SK-N-SH treated with all-trans-retinoic acid at 6 μM for 48 hours (cell line): ENCODE measurements at regions not wholly inside any gene's neighbourhood (a gene's known extent, or its start where the extent isn't known, plus 50 kb on each side); places are given as distances from the start of the nearest gene placed in this dataset.

Source experiments
- ATAC-seq: fragments of 200-7000 bp; cut with Tn5 transposase; 3 replicates; pipeline ENCODE4 v1.9.1; 2020; ENCODE audit warnings: mild to moderate bottlenecking, moderate library complexity
- ARNTL ChIP-seq: fragments of 450-650 bp; formaldehyde crosslinking; IDR thresholded peaks from 2 replicates; pipeline ENCODE4 v1.5.0; 2020; ENCODE audit warnings: low read depth, mild to moderate bottlenecking, moderate library complexity, borderline replicate concordance
- BACH2 ChIP-seq: fragments of 250-450 bp; sonication (Bioruptor Pico); IDR thresholded peaks from 2 replicates; pipeline ENCODE4 v1.9.0; 2021; ENCODE audit warnings: mild to moderate bottlenecking, borderline replicate concordance
- CSDC2 ChIP-seq: fragments of 250-450 bp; sonication (Bioruptor Pico); IDR thresholded peaks from 2 replicates; pipeline ENCODE4 v1.5.0; 2020; ENCODE audit warnings: mild to moderate bottlenecking, moderate library complexity
- GLIS3 ChIP-seq: fragments of 250-450 bp; sonication (Bioruptor Pico); IDR thresholded peaks from 2 replicates; pipeline ENCODE4 v1.5.0; 2020; ENCODE audit warnings: mild to moderate bottlenecking, moderate library complexity
- ISL1 ChIP-seq: fragments of 250-450 bp; sonication (Bioruptor Pico); IDR thresholded peaks from 2 replicates; pipeline ENCODE4 v2.1.2; 2022; ENCODE audit warnings: mild to moderate bottlenecking, moderate library complexity
- OSR1 ChIP-seq: fragments of 250-450 bp; sonication (Bioruptor Pico); IDR thresholded peaks from 2 replicates; pipeline ENCODE4 v1.8.0; 2022; ENCODE audit warnings: moderate library complexity, mild to moderate bottlenecking, inconsistent platforms
- PPARA ChIP-seq: fragments of 250-450 bp; sonication (Bioruptor Pico); IDR thresholded peaks from 2 replicates; pipeline ENCODE4 v1.5.0; 2020; ENCODE audit warnings: mild to moderate bottlenecking, borderline replicate concordance
- RARB ChIP-seq: fragments of 250-450 bp; sonication (Bioruptor Pico); IDR thresholded peaks from 2 replicates; pipeline ENCODE4 v1.8.0; 2021; ENCODE audit warnings: mild to moderate bottlenecking, moderate library complexity
- SNAI2 ChIP-seq: fragments of 250-450 bp; sonication (Bioruptor Pico); IDR thresholded peaks from 2 replicates; pipeline ENCODE4 v1.5.0; 2020; ENCODE audit warnings: mild to moderate bottlenecking, moderate library complexity
- TCF4 ChIP-seq: fragments of 250-450 bp; sonication (Bioruptor Pico); IDR thresholded peaks from 2 replicates; pipeline ENCODE4 v1.8.0; 2021; ENCODE audit warnings: mild to moderate bottlenecking, moderate library complexity, borderline replicate concordance
- TOX ChIP-seq: fragments of 250-450 bp; sonication (Bioruptor Pico); IDR thresholded peaks from 2 replicates; pipeline ENCODE4 v1.8.0; 2021; ENCODE audit warnings: mild to moderate bottlenecking, moderate library complexity, borderline replicate concordance
- ZC3H10 ChIP-seq: fragments of 250-450 bp; sonication (Bioruptor Pico); IDR thresholded peaks from 2 replicates; pipeline ENCODE4 v1.5.1; 2021; ENCODE audit warnings: mild to moderate bottlenecking, moderate library complexity
- ZFP3 ChIP-seq: fragments of 250-450 bp; sonication (Bioruptor Pico); IDR thresholded peaks from 2 replicates; pipeline ENCODE4 v1.5.0; 2020; ENCODE audit warnings: mild to moderate bottlenecking, moderate library complexity
- ZFP30 ChIP-seq: fragments of 450-650 bp; formaldehyde crosslinking; IDR thresholded peaks from 2 replicates; pipeline ENCODE4 v1.5.0; 2022; ENCODE audit warnings: mild to moderate bottlenecking, moderate library complexity
- ZNF565 ChIP-seq: fragments of 450-650 bp; formaldehyde crosslinking; conservative IDR thresholded peaks from 2 replicates; pipeline ENCODE4 v1.5.0; 2020; ENCODE audit warnings: low read depth, mild to moderate bottlenecking, moderate library complexity
- ZNF70 ChIP-seq: fragments of 450-650 bp; formaldehyde crosslinking; IDR thresholded peaks from 2 replicates; pipeline ENCODE4 v1.5.0; 2020; ENCODE audit warnings: mild to moderate bottlenecking, moderate library complexity
- ZNF8 ChIP-seq: fragments of 450-650 bp; formaldehyde crosslinking; IDR thresholded peaks from 2 replicates; pipeline ENCODE4 v1.5.0; 2020; ENCODE audit warnings: mild to moderate bottlenecking, moderate library complexity
- TF ChIP-seq, protein P1 (sequence below): fragments of 250-450 bp; sonication (Bioruptor Pico); IDR thresholded peaks from 2 replicates; pipeline ENCODE4 v1.8.0; 2020; ENCODE audit warnings: mild to moderate bottlenecking, moderate library complexity, borderline replicate concordance
- TF ChIP-seq, protein P2 (sequence below): fragments of 250-450 bp; sonication (Bioruptor Pico); IDR thresholded peaks from 2 replicates; pipeline ENCODE4 v1.5.0; 2020; ENCODE audit warnings: mild to moderate bottlenecking, moderate library complexity
- TF ChIP-seq, protein P3 (sequence below): fragments of 250-450 bp; sonication (Bioruptor Pico); IDR thresholded peaks from 2 replicates; pipeline ENCODE4 v1.5.1; 2021; ENCODE audit warnings: mild to moderate bottlenecking, moderate library complexity
- TF ChIP-seq, protein P4 (sequence below): fragments of 250-450 bp; sonication (Bioruptor Pico); IDR thresholded peaks from 2 replicates; pipeline ENCODE4 v1.5.1; 2020; ENCODE audit warnings: low read depth, mild to moderate bottlenecking, moderate library complexity
- TF ChIP-seq, protein P5 (sequence below): fragments of 250-450 bp; sonication (Bioruptor Pico); IDR thresholded peaks from 2 replicates; pipeline ENCODE4 v1.8.0; 2021; ENCODE audit warnings: low read depth, mild to moderate bottlenecking, moderate library complexity, borderline replicate concordance

DNA sequence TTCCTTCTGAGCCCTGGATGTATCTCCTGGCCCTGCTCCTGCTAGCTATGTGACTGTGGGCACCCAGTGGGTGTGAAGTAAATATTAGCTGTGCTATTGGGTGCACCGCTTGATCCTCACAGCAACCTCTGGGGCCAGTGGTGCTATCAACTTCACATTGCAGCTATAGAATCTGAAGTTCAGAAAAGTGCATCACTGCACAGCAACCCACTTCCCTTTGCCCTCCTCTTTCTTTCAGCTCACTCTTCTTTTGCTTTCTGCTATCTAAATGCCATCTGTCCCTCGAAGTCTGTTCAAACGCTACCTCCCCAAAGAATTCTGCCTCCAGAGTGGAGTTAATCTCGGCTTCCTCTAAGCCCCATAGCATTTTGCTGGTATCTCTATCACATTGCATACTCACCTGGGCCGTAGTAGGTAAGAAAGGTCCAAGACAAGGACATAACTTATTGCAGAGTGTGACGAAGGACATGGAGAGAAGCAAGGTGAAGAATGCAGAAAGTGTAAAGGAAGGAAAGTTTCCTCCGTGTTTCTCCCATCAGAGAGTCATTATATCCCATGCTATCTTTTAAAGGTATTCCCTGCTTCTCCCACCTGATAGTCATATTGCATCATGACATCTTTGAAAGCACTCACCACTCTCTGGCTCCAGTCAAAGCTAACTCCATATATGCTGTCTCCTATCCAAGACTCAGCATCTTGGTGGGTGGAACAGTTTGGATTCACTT, 57.1 kb upstream of the BCL6 start:
- no peak for ATAC-seq
- TF ChIP-seq, protein P1, sequence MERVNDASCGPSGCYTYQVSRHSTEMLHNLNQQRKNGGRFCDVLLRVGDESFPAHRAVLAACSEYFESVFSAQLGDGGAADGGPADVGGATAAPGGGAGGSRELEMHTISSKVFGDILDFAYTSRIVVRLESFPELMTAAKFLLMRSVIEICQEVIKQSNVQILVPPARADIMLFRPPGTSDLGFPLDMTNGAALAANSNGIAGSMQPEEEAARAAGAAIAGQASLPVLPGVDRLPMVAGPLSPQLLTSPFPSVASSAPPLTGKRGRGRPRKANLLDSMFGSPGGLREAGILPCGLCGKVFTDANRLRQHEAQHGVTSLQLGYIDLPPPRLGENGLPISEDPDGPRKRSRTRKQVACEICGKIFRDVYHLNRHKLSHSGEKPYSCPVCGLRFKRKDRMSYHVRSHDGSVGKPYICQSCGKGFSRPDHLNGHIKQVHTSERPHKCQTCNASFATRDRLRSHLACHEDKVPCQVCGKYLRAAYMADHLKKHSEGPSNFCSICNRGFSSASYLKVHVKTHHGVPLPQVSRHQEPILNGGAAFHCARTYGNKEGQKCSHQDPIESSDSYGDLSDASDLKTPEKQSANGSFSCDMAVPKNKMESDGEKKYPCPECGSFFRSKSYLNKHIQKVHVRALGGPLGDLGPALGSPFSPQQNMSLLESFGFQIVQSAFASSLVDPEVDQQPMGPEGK = no peak
- TF ChIP-seq ISL1 (CRISPR knock-in tag) = no peak
- no peak for TF ChIP-seq TCF4
- TF ChIP-seq ZC3H10 (CRISPR knock-in tag) = no peak
- no peak for TF ChIP-seq OSR1 (CRISPR knock-in tag)
- TF ChIP-seq TOX = no peak
- TF ChIP-seq, protein P2, sequence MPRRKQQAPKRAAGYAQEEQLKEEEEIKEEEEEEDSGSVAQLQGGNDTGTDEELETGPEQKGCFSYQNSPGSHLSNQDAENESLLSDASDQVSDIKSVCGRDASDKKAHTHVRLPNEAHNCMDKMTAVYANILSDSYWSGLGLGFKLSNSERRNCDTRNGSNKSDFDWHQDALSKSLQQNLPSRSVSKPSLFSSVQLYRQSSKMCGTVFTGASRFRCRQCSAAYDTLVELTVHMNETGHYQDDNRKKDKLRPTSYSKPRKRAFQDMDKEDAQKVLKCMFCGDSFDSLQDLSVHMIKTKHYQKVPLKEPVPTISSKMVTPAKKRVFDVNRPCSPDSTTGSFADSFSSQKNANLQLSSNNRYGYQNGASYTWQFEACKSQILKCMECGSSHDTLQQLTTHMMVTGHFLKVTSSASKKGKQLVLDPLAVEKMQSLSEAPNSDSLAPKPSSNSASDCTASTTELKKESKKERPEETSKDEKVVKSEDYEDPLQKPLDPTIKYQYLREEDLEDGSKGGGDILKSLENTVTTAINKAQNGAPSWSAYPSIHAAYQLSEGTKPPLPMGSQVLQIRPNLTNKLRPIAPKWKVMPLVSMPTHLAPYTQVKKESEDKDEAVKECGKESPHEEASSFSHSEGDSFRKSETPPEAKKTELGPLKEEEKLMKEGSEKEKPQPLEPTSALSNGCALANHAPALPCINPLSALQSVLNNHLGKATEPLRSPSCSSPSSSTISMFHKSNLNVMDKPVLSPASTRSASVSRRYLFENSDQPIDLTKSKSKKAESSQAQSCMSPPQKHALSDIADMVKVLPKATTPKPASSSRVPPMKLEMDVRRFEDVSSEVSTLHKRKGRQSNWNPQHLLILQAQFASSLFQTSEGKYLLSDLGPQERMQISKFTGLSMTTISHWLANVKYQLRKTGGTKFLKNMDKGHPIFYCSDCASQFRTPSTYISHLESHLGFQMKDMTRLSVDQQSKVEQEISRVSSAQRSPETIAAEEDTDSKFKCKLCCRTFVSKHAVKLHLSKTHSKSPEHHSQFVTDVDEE (CRISPR knock-in tag) = no peak
- no peak for TF ChIP-seq CSDC2 (CRISPR knock-in tag)
- TF ChIP-seq ZFP30 (CRISPR knock-in tag) = no peak
- TF ChIP-seq BACH2 (CRISPR knock-in tag) = no peak
- no peak for TF ChIP-seq ZNF565
- TF ChIP-seq, protein P3, sequence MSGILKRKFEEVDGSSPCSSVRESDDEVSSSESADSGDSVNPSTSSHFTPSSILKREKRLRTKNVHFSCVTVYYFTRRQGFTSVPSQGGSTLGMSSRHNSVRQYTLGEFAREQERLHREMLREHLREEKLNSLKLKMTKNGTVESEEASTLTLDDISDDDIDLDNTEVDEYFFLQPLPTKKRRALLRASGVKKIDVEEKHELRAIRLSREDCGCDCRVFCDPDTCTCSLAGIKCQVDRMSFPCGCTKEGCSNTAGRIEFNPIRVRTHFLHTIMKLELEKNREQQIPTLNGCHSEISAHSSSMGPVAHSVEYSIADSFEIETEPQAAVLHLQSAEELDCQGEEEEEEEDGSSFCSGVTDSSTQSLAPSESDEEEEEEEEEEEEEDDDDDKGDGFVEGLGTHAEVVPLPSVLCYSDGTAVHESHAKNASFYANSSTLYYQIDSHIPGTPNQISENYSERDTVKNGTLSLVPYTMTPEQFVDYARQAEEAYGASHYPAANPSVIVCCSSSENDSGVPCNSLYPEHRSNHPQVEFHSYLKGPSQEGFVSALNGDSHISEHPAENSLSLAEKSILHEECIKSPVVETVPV (CRISPR knock-in tag) = no peak
- TF ChIP-seq ZNF8 (CRISPR knock-in tag) = no peak
- TF ChIP-seq ARNTL (CRISPR knock-in tag) = no peak
- no peak for TF ChIP-seq SNAI2
- no peak for TF ChIP-seq GLIS3 (CRISPR knock-in tag)

DNA sequence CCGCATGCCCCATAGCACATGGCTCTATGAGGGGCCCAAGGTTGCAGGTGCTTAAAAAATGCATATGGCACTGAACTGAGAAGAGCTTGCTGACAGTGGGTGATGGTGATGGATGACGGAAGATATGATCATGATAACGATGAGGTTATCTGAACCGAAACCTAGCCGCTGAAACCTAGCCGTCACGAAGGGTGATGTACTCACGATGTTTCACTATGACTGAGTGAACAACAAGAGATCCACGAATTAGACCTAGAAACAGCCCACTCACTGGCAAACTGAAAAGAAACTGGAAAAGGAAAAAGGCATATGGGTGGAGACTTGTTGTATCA, 57.6 kb upstream of the BCL6 start:
- ATAC-seq = no peak
- TF ChIP-seq ZNF70 (CRISPR knock-in tag) = no peak
- TF ChIP-seq, protein P4, sequence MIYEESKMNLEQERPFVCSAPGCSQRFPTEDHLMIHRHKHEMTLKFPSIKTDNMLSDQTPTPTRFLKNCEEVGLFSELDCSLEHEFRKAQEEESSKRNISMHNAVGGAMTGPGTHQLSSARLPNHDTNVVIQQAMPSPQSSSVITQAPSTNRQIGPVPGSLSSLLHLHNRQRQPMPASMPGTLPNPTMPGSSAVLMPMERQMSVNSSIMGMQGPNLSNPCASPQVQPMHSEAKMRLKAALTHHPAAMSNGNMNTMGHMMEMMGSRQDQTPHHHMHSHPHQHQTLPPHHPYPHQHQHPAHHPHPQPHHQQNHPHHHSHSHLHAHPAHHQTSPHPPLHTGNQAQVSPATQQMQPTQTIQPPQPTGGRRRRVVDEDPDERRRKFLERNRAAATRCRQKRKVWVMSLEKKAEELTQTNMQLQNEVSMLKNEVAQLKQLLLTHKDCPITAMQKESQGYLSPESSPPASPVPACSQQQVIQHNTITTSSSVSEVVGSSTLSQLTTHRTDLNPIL = no peak
- no peak for TF ChIP-seq ZC3H10 (CRISPR knock-in tag)
- TF ChIP-seq PPARA (CRISPR knock-in tag) = no peak
- no peak for TF ChIP-seq RARB
- TF ChIP-seq, protein P5, sequence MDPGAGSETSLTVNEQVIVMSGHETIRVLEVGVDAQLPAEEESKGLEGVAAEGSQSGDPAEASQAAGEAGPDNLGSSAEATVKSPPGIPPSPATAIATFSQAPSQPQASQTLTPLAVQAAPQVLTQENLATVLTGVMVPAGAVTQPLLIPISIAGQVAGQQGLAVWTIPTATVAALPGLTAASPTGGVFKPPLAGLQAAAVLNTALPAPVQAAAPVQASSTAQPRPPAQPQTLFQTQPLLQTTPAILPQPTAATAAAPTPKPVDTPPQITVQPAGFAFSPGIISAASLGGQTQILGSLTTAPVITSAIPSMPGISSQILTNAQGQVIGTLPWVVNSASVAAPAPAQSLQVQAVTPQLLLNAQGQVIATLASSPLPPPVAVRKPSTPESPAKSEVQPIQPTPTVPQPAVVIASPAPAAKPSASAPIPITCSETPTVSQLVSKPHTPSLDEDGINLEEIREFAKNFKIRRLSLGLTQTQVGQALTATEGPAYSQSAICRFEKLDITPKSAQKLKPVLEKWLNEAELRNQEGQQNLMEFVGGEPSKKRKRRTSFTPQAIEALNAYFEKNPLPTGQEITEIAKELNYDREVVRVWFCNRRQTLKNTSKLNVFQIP = no peak
- no peak for TF ChIP-seq GLIS3 (CRISPR knock-in tag)
- TF ChIP-seq ZNF8 (CRISPR knock-in tag) = no peak
- TF ChIP-seq SNAI2 = no peak
- TF ChIP-seq, protein P2 (CRISPR knock-in tag) = no peak
- no peak for TF ChIP-seq OSR1 (CRISPR knock-in tag)
- no peak for TF ChIP-seq ARNTL (CRISPR knock-in tag)
- no peak for TF ChIP-seq BACH2 (CRISPR knock-in tag)
- TF ChIP-seq ZNF565 = no peak
- no peak for TF ChIP-seq ISL1 (CRISPR knock-in tag)
- no peak for TF ChIP-seq ZFP3 (CRISPR knock-in tag)
